PC-3 (cell line): ENCODE measurements at regions not wholly inside any gene's neighbourhood (a gene's known extent, or its start where the extent isn't known, plus 50 kb on each side); places are given as distances from the start of the nearest gene placed in this dataset.

Experiments used
- EZH2 ChIP-seq: fragments of 300-600 bp; sonication (generic); IDR thresholded peaks from one replicate; pipeline ENCODE4 v1.6.1; 2017; ENCODE audit warnings: antibody characterized with exemption, mild to moderate bottlenecking, low read length; ENCODE audit not compliant: unreplicated experiment
- TF ChIP-seq, protein P1 (sequence below): fragments of 300-600 bp; sonication (generic); conservative IDR thresholded peaks from 2 replicates; pipeline ENCODE4 v1.5.1; 2017; ENCODE audit warnings: antibody characterized with exemption, low read depth, mild to moderate bottlenecking, low read length

DNA sequence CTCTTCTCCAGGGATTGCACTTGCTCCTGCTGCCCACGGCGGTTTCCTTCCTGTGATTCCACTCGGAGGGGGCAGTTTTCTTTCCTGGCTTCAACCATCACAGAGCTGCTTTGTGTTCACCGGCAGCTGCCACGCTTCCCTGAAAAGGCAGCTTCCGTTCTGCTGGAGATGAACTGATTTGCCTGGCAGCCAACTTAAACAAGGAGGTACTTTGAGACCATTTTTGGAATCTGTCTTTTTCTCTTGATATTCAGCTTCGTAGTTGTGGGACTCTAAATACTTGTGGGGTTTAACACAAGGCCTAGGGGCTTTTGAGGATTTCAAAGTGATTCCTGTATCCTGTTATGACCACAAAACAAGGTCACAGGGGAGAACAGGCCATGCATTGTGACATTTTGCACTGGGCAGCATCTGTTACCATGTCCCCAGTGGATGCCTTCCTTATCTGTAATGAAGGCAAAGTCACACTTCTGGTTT lies 192.0 kb downstream of the MTRR start:
- TF ChIP-seq, protein P1, sequence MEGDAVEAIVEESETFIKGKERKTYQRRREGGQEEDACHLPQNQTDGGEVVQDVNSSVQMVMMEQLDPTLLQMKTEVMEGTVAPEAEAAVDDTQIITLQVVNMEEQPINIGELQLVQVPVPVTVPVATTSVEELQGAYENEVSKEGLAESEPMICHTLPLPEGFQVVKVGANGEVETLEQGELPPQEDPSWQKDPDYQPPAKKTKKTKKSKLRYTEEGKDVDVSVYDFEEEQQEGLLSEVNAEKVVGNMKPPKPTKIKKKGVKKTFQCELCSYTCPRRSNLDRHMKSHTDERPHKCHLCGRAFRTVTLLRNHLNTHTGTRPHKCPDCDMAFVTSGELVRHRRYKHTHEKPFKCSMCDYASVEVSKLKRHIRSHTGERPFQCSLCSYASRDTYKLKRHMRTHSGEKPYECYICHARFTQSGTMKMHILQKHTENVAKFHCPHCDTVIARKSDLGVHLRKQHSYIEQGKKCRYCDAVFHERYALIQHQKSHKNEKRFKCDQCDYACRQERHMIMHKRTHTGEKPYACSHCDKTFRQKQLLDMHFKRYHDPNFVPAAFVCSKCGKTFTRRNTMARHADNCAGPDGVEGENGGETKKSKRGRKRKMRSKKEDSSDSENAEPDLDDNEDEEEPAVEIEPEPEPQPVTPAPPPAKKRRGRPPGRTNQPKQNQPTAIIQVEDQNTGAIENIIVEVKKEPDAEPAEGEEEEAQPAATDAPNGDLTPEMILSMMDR: no peak
- no peak for TF ChIP-seq EZH2
